ENCODE measurements at regions not wholly inside any gene's neighbourhood (a gene's known extent, or its start where the extent isn't known, plus 50 kb on each side); places are given as distances from the start of the nearest gene placed in this dataset.
"Not testable (repeated sequence)": the region's sequence is repeated elsewhere in the genome, so short reads cannot be mapped to it uniquely, and the experiment has no call there.

GRCh38 chr4:177191991-177192390 lies 117.7 kb upstream of the NEIL3 start:
- TF ChIP-seq FOXM1 (IDR thresholded peaks at IDR 0.05; ENCODE audit: borderline replicate concordance) (no peak), CTBP1 (IDR thresholded peaks at IDR 0.05; ENCODE audit: borderline replicate concordance) (no peak), SP1 (IDR thresholded peaks at IDR 0.05) (no peak), LEF1 (IDR thresholded peaks at IDR 0.05; ENCODE audit: borderline replicate concordance) (no peak), ELF4 (IDR thresholded peaks at IDR 0.05) (no peak), FOXA1 (IDR thresholded peaks at IDR 0.05) (no peak), TARDBP (IDR thresholded peaks at IDR 0.05) (no peak), PKNOX1 (IDR thresholded peaks at IDR 0.05) (no peak), FOXK2 (IDR thresholded peaks at IDR 0.05) (no peak), ARNT (IDR thresholded peaks at IDR 0.05) (no peak), NFRKB (IDR thresholded peaks at IDR 0.05) (no peak), ZNF384 (IDR thresholded peaks at IDR 0.05) (no peak), HDGF (IDR thresholded peaks at IDR 0.05; ENCODE audit: borderline replicate concordance) (no peak), SUZ12 (IDR thresholded peaks at IDR 0.05) (no peak), BHLHE40 (IDR thresholded peaks at IDR 0.05; ENCODE audit: borderline replicate concordance) (no peak), L3MBTL2 (conservative IDR thresholded peaks at IDR 0.05) (no peak)
- DNase-seq (ENCODE audit: extremely low spot score) = no peak
- POLR2A ChIA-PET = no interaction called here

GRCh38 chr4:177193024-177193715 lies 116.5 kb upstream of the NEIL3 start:
- POLR2A ChIA-PET; CTCF ChIA-PET; DNase-seq (ENCODE audit: extremely low spot score): not testable (repeated sequence)

More at GRCh38 chr4:177191991-177192390, 117.7 kb upstream of the NEIL3 start:
- CTCF ChIA-PET = no interaction called here

DNA sequence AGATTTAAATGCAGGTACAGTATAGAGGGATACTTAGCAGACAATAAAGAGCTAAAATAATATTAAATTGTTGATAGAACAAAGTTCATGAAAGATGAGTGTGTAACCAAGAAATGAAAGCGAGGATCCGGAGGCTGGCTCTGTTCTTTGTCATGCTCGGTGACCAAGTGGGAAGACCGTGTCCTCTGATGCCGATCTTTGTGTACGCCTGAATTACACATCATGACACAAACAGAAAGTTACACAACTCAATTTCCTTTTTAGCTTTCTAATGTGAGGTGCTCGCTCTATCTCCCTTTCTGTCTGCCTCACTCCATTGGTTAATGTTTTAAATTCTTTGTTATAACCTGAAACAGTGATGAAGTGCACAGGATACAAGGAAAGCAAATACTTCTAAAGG lies 114.8 kb upstream of the NEIL3 start:
- CTCF ChIA-PET = no interaction called here
- TF ChIP-seq LEF1 (IDR thresholded peaks at IDR 0.05; ENCODE audit: borderline replicate concordance) = no peak
- no peak for TF ChIP-seq SUZ12 (IDR thresholded peaks at IDR 0.05)
- TF ChIP-seq HDGF (IDR thresholded peaks at IDR 0.05; ENCODE audit: borderline replicate concordance) = no peak
- TF ChIP-seq SP1 (IDR thresholded peaks at IDR 0.05) = no peak
- no peak for TF ChIP-seq NFRKB (IDR thresholded peaks at IDR 0.05)
- no peak for TF ChIP-seq ARNT (IDR thresholded peaks at IDR 0.05)
- no peak for TF ChIP-seq FOXK2 (IDR thresholded peaks at IDR 0.05)
- no peak for TF ChIP-seq PKNOX1 (IDR thresholded peaks at IDR 0.05)
- TF ChIP-seq ZNF384 (IDR thresholded peaks at IDR 0.05) = no peak
- TF ChIP-seq L3MBTL2 (conservative IDR thresholded peaks at IDR 0.05) = no peak
- TF ChIP-seq TARDBP (IDR thresholded peaks at IDR 0.05) = no peak
- no peak for TF ChIP-seq FOXM1 (IDR thresholded peaks at IDR 0.05; ENCODE audit: borderline replicate concordance)
- TF ChIP-seq BHLHE40 (IDR thresholded peaks at IDR 0.05; ENCODE audit: borderline replicate concordance) = no peak
- no peak for TF ChIP-seq CTBP1 (IDR thresholded peaks at IDR 0.05; ENCODE audit: borderline replicate concordance)
- TF ChIP-seq ELF4 (IDR thresholded peaks at IDR 0.05) = no peak

GRCh38 chr4:177196615-177197014 lies 113.1 kb upstream of the NEIL3 start:
- ChIA-PET POLR2A (no interaction called here), CTCF (no interaction called here)
- TF ChIP-seq ELF4 (IDR thresholded peaks at IDR 0.05) (no peak), PKNOX1 (IDR thresholded peaks at IDR 0.05) (no peak), ZNF384 (IDR thresholded peaks at IDR 0.05) (no peak), FOXM1 (IDR thresholded peaks at IDR 0.05; ENCODE audit: borderline replicate concordance) (no peak), HDGF (IDR thresholded peaks at IDR 0.05; ENCODE audit: borderline replicate concordance) (no peak), TARDBP (IDR thresholded peaks at IDR 0.05) (no peak), ARNT (IDR thresholded peaks at IDR 0.05) (no peak), LEF1 (IDR thresholded peaks at IDR 0.05; ENCODE audit: borderline replicate concordance) (no peak), BHLHE40 (IDR thresholded peaks at IDR 0.05; ENCODE audit: borderline replicate concordance) (no peak), L3MBTL2 (conservative IDR thresholded peaks at IDR 0.05) (no peak), SP1 (IDR thresholded peaks at IDR 0.05) (no peak), NFRKB (IDR thresholded peaks at IDR 0.05) (no peak), CTBP1 (IDR thresholded peaks at IDR 0.05; ENCODE audit: borderline replicate concordance) (no peak), FOXK2 (IDR thresholded peaks at IDR 0.05) (no peak), SUZ12 (IDR thresholded peaks at IDR 0.05) (no peak), FOXA1 (IDR thresholded peaks at IDR 0.05) (no peak)
- no peak for DNase-seq (ENCODE audit: extremely low spot score)

More for the DNA sequence above, 114.8 kb upstream of the NEIL3 start:
- POLR2A ChIA-PET = no interaction called here
- DNase-seq (ENCODE audit: extremely low spot score) = no peak

DNA sequence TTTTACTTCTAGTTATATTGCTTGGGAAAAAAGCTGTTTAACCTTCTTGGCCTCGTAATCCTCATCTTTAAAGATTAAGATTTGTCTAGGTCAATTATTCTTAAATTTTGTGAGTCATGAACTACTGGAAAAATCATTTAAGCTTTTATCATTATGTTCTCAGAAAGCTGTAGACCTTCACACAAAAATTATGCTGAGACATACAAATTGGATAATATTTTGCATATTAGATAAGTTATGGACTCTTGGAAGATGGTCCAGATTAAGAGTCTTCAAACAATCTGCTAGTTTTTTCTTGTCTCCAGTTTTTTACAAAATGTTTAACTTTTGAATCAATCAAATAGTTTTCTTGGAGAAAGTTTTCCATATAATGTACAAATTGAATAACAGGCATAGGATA lies 108.1 kb upstream of the NEIL3 start:
- no peak for DNase-seq (ENCODE audit: extremely low spot score)
- CTCF ChIA-PET = no interaction called here
- POLR2A ChIA-PET = no interaction called here
- TF ChIP-seq TARDBP (IDR thresholded peaks at IDR 0.05) = no peak
- TF ChIP-seq SUZ12 (IDR thresholded peaks at IDR 0.05) = no peak

GRCh38 chr4:177204126-177204525 lies 105.5 kb upstream of the NEIL3 start:
- TF ChIP-seq CTBP1 (IDR thresholded peaks at IDR 0.05; ENCODE audit: borderline replicate concordance) = no peak
- TF ChIP-seq SUZ12 (IDR thresholded peaks at IDR 0.05) = no peak
- no peak for TF ChIP-seq FOXK2 (IDR thresholded peaks at IDR 0.05)
- no peak for TF ChIP-seq ZNF384 (IDR thresholded peaks at IDR 0.05)
- TF ChIP-seq LEF1 (IDR thresholded peaks at IDR 0.05; ENCODE audit: borderline replicate concordance) = no peak
- no peak for TF ChIP-seq ARNT (IDR thresholded peaks at IDR 0.05)
- no peak for TF ChIP-seq NFRKB (IDR thresholded peaks at IDR 0.05)
- no peak for TF ChIP-seq BHLHE40 (IDR thresholded peaks at IDR 0.05; ENCODE audit: borderline replicate concordance)
- no peak for TF ChIP-seq SP1 (IDR thresholded peaks at IDR 0.05)
- no peak for TF ChIP-seq FOXA1 (IDR thresholded peaks at IDR 0.05)
- CTCF ChIA-PET = no interaction called here
- POLR2A ChIA-PET = no interaction called here
- no peak for DNase-seq (ENCODE audit: extremely low spot score)

Data from HEK293T (cell line).